ENCODE measurements at regions not wholly inside any gene's neighbourhood (a gene's known extent, or its start where the extent isn't known, plus 50 kb on each side); places are given as distances from the start of the nearest gene placed in this dataset.

DNA sequence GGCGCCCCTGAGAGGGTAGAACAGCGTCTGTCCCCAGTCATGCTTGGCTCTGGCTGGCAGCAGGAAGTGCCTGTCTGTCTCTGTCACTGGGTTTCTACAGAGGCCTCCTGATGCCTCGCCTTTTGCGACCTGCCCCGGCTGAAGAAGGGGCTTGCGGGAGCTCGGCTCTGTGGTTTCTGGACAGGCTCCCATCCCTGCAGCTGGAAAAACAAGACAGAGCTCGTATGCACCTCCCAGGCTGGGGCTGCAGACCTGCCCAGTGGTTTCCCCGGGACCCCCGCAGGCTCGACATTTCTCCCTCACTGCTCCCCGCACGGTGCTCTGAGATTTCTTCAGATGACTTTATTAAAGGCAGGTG, 57.0 kb upstream of the SORCS2 start:
- TF ChIP-seq FIP1L1 (IDR thresholded peaks at IDR 0.05; ENCODE audit: borderline replicate concordance, insufficient read depth, low read depth, low read length) (no peak), ZFP1 (CRISPR knock-in tag; IDR thresholded peaks at IDR 0.05) (no peak), HNRNPUL1 (IDR thresholded peaks at IDR 0.05; ENCODE audit: low read depth, low read length) (no peak), PCBP2 (optimal IDR thresholded peaks at IDR 0.05; ENCODE audit: low read depth, low read length, poor library complexity, severe bottlenecking) (no peak), EZH2 (conservative IDR thresholded peaks at IDR 0.05; ENCODE audit: low read depth, low read length) (no peak), POLR2AphosphoS5 (IDR thresholded peaks at IDR 0.05; ENCODE audit: low read depth, low read length) (no peak), SMC3 (IDR thresholded peaks at IDR 0.05; ENCODE audit: low read length) (no peak), ZNF251 (CRISPR knock-in tag; IDR thresholded peaks at IDR 0.05) (no peak), POLR2G (IDR thresholded peaks at IDR 0.05; ENCODE audit: low read depth, low read length) (no peak)
- TF ChIP-seq, protein P1, sequence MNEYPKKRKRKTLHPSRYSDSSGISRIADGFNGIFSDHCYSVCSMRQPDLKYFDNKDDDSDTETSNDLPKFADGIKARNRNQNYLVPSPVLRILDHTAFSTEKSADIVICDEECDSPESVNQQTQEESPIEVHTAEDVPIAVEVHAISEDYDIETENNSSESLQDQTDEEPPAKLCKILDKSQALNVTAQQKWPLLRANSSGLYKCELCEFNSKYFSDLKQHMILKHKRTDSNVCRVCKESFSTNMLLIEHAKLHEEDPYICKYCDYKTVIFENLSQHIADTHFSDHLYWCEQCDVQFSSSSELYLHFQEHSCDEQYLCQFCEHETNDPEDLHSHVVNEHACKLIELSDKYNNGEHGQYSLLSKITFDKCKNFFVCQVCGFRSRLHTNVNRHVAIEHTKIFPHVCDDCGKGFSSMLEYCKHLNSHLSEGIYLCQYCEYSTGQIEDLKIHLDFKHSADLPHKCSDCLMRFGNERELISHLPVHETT (CRISPR knock-in tag; conservative IDR thresholded peaks at IDR 0.05) = no peak

Measured in HepG2 (cell line).